Amniotic stem cell (primary cell): ENCODE measurements at regions not wholly inside any gene's neighbourhood (a gene's known extent, or its start where the extent isn't known, plus 50 kb on each side); places are given as distances from the start of the nearest gene placed in this dataset.

ENCODE experiments used
- DNase-seq: peaks from one replicate; lab custom pipeline; 2025; lab: John Stamatoyannopoulos, UW

DNA sequence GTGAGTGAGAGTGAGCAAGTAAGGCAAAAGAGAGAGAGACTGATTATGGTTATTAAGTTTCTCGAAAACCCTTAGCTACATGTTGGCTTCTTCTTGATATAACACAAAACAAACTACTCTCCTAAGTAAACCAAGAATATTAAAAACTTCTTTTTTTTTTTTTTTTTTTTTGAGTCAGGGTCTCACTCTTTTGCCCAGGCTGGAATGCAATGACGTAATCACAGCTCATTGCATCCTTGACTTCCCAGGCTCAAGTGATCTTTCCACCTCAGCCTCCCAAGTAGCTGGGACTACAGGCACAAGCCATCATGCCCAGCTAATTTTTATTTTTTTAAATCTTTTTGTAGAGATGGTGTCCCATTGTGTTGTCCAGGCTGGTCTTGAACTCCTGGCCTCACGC is 102.2 kb upstream of the IL6 start:
- DNase-seq: no peak

DNA sequence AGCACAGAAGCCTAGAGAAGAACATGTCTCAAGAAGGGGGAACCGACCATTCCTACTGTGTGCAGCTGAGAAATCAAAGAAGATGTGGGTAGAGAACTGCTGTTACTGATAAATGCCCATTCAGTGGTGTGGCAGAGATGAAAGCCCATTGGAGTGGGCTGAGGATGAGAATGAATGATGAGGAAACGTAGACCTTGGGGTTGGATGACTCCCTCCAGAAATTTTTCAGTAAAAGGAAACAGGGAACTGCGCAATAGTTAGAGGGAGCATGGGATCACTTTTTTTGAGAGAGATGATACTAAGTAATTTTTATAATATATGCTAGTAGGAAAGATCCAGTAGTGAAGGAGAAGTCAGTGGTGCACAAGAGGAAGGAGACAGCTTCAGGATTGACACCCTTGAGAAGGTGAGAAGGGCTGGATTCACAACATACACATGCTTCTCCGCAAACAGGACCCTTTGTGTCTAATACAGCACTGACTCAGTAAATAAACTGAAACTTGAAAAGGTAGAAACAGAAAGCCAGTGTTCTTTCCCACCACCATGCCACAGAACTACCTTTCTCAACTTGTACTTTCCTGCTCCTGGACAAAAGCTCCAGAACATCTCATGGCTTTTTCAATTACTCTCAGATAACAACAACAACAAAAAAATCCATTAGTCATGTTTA is 104.7 kb upstream of the IL6 start:
- DNase-seq: no peak

DNA sequence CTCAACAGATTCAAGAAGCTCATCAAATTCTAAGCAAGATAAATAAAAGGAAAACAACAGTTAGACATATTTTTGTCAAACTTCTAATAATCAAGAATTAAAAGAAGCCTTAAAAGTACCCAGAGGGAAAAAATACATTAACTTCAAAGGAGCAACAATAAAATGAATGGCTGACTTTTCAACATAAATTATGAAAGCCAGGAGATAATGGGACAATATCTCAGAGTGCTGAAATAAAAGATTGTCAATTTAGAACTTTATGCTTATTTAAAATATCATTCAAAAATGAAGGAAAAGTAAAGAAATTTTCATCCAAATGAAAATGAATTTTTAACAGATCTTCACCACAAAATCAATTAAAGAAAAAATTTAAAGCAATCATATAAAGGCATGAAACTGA is 108.5 kb upstream of the IL6 start:
- no peak for DNase-seq

- no peak for DNase-seq
Measured at GRCh38 chr7:22617166-22617565, 109.8 kb upstream of the IL6 start.

GRCh38 chr7:22613496-22613895 is 113.5 kb upstream of the IL6 start:
- DNase-seq: no peak

GRCh38 chr7:22612776-22613175 is 112.8 kb upstream of the STEAP1B start:
- DNase-seq: no peak

GRCh38 chr7:22611758-22612079 is 111.7 kb upstream of the STEAP1B start:
- no peak for DNase-seq

- DNase-seq: no peak
Measured at GRCh38 chr7:22610951-22611757, 111.2 kb upstream of the STEAP1B start.

- no peak for DNase-seq
Measured at GRCh38 chr7:22610263-22610662, 110.3 kb upstream of the STEAP1B start.

- no peak for DNase-seq
Measured at GRCh38 chr7:22607180-22607579, 107.2 kb upstream of the STEAP1B start.

- DNase-seq: no peak
Measured at GRCh38 chr7:22604246-22604645, 104.3 kb upstream of the STEAP1B start.

DNA sequence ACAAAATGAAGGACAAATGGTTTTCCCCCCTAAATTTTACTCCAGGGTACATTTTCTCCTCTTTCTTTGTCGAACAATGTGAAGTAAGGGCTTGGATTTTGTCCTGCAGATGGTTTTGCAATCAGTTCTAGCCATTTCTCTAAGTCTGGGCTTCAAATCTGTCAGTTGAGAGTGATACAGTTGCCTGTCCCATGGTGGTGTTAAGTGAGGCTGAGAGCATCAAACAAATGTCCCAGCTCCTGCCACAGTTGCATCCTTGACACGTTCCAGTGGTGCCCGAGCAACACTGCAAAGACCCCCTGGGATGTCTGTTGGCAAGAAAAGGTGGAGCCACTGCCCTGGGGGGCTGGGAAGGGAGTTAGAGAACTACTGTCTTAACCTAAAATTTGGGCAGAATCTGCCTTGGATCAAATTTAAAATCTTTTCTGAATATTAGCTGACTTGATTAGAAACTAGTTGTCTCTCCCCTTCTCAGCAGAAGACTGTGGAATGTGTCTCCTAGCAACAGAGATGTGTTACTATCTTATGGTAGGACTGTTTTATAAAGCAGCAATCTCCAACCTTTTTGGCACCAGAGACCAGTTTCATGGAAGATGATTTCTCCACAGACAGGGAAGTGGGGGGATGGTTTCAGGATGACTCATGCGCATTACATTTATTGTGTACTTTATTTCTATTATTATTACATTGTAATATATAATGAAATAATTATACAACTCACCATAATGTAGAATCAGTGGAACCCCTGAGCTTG is 102.0 kb upstream of the STEAP1B start:
- DNase-seq: no peak

DNA sequence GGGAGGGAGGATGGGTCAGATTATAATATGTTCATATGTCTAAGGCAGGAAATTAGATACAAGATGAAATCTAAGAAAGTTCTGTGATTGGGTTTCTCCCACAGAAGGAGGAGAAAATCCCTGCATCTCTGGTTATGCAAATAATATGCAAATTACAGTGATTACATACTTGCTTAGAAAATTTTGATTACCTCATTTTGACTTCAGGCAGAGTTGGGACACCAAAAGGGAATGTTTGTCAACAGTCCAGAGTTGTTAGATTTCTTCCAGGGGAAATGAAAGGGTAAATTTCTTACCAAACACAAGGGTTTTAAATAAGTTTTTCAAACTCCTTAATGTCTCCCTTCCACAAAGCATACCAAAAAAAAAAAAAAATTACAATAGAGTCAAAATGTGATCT is 101.4 kb upstream of the STEAP1B start:
- DNase-seq: no peak

DNA sequence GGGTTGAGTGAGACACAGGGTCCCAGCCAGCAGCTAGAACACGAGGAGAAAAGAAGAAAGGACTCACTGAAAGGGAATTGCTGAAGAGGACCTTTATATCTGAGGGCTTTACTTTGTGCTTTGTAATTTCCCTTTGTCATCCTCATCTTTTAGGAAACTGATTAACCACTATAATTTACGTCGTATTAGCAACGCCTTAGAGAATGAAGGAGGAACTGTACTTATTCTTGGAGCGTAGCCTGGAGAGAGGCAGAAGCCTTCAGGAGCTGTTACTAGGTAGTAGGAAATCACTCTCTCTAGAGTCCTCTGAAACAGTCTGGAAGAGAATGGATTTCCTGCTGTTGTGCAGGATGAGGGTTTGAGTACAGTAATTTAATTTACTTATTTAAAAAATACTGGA is 101.0 kb upstream of the STEAP1B start:
- DNase-seq: no peak

GRCh38 chr7:22598318-22598920 is 98.4 kb upstream of the STEAP1B start:
- no peak for DNase-seq

DNA sequence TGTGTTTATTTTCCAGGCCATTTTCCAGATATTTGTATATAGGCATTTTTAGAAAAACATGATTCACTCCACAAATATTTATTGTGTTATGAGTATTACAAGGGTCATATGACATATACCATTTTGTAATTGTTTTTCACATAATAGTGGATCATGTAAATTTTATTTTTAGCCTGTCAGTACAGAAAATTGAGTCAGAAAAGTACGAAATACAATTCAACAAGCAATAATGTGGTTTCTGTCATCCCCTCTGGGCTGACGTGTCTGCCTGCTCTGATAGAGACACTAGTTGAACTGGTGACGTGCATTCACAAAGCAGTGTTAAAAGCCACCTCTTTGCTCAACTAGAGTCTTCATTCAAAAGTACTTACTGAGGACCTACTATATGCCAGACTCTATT is 97.9 kb upstream of the STEAP1B start:
- no peak for DNase-seq

DNA sequence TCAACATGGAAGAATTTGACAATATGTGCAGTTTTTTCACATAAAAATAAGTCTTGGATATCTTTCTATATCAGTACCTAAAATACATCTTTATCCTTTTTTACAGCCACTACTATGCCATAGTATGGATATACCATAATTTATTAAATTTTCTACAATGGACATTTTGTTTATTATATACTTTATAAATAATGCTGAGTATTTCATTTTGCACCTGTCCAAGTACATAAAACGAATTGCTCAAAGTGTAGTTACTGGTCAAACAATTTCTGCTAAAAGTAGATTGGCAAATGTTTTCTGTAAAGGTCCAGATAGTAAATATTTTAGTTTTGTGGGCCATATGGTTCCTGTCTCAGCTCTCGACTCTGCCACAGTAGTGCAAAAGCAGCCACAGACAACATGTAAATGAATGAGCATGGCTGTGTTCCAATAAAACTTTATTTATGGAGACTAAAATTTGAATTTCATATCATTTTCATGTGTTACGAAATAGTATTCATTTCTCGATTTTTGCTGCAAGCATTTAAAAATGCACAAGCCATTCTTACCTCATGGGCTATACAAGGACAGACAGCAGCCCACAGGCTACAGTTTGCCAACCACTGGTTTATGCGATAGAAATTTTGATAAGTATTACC is 96.9 kb upstream of the STEAP1B start:
- DNase-seq: no peak

DNA sequence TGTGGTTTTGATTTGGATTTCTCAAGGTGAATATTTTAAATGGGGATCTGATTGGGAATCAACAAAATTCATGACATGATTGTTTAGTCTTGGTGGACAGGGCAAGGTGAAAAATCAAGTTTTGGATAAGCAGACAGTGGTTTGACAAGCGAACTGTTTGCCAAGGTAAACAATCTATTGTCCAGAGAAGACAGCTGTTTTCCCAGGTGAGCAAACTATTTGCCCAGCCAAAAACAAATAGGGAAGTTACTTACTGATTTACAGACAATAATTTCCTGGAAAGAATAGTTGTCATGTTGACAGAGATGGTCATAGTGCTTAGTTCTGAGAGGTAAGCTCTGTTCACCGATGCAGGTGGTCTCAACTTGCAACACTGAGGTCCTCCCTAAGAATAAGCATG is 94.0 kb upstream of the STEAP1B start:
- DNase-seq: no peak

DNA sequence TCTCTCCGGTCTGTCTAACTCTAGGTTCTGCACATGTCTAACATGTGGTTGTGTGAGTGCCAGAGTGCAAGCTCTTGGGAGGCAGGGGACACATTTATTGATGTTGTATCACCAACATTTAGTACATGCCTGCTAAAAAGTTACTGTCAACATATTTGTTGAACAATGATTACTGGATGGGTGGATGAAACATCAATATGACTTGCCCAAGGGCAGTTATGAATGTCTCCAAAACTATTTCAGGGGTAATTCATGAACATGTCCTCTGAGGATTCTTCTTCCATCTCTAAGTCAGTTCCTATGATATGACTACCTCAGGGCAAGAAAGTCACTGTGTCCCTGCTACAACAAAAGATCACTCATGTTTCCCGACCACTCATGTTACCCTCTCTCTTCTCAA is 91.3 kb upstream of the STEAP1B start:
- no peak for DNase-seq

GRCh38 chr7:22589641-22590201 is 89.7 kb upstream of the STEAP1B start:
- DNase-seq: no peak

DNA sequence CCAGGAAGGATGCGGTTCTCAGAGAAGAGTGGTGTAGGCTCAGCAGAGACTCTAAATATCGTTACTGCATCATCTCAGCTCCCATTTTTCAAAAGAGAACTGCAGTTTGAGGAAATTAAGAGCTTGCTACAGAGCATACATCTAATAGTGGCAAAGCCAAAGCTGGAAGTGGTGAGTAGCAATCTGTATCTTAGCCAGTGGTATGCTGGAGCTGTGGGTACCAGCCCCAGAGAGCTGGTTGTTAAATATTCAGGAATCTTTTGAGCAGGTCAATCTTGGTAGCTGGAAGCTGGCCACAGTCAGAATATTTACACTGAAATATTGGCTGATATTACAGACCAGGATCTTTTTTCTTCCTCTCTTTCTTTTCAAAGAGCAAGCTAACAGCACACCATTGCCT is 88.4 kb upstream of the STEAP1B start:
- no peak for DNase-seq

DNA sequence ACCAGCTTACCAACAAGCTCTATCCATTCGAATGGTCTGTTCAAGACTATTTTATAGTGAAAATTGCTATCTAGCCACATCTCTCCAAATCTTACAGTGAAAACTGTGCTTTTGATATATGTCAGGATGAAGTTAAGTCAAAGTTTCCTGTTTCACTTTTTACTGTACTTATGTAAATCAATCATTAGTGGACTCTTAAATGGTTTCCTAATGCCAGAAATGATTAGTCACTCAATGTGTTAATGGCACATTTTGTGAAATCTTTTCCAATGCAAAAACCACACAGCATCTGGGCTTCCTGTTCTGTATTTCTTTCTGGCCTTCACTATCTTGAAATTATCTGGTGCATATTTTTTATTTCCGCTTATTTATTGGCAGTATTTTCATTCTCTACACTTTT is 87.3 kb upstream of the STEAP1B start:
- no peak for DNase-seq
